Epithelial cell of esophagus (primary cell): ENCODE measurements at regions not wholly inside any gene's neighbourhood (a gene's known extent, or its start where the extent isn't known, plus 50 kb on each side); places are given as distances from the start of the nearest gene placed in this dataset.
A peak's percentile ranks its signal among the peaks of the same experiment; 100 is the strongest.

Experiments
- DNase-seq: peaks from one replicate; pipeline ENCODE4 v3.0.0; 2010; ENCODE audit warnings: low read depth
- H3K4me3 ChIP-seq: 2 replicates; pipeline ENCODE4 v1.5.1; 2011; ENCODE audit warnings: mild to moderate bottlenecking, low read length, control low read depth
- TF ChIP-seq, protein P1 (sequence below): IDR thresholded peaks from 2 replicates; pipeline ENCODE4 v1.5.1; 2011; ENCODE audit warnings: low read depth, mild to moderate bottlenecking, low read length, control low read depth, inconsistent platforms; ENCODE audit not compliant: insufficient read depth; ENCODE audit errors: missing control alignments

DNA sequence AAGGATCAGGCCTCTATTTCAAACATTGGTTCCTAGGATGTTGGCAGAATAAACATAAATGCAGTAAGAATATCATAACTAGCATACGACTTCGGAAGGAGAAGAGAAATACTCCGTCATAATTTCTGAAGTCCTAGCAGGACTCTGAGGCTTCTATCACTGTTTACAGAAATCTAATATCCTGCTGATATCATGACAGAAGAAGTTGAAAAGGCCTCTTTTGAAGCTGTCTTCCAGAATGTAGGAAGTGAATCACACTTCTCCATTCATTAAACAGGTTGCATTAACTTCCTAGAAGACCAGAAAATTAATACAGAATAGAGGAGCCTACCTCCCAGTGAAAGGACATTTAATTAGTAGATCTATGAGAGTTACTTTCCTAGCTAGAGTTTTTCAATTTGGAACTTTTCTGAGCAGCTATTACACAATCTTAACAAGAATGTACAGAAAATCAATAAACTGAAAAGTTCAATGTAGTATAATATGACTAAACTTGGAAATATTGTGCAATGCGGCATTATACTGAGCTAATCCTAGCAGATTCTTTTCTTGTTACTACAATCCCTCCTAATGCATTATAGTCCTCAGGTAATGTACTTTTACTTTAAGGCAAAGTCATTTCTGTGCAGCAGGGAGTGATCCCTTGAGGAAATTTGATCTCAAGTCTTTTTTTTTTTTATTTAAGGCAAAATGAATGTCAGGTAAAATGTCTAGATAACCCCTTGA lies 622.6 kb upstream of the CELF2 start:
- no peak overlapping the region for H3K4me3 ChIP-seq
- TF ChIP-seq, protein P1, sequence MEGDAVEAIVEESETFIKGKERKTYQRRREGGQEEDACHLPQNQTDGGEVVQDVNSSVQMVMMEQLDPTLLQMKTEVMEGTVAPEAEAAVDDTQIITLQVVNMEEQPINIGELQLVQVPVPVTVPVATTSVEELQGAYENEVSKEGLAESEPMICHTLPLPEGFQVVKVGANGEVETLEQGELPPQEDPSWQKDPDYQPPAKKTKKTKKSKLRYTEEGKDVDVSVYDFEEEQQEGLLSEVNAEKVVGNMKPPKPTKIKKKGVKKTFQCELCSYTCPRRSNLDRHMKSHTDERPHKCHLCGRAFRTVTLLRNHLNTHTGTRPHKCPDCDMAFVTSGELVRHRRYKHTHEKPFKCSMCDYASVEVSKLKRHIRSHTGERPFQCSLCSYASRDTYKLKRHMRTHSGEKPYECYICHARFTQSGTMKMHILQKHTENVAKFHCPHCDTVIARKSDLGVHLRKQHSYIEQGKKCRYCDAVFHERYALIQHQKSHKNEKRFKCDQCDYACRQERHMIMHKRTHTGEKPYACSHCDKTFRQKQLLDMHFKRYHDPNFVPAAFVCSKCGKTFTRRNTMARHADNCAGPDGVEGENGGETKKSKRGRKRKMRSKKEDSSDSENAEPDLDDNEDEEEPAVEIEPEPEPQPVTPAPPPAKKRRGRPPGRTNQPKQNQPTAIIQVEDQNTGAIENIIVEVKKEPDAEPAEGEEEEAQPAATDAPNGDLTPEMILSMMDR: no peak
- peak; percentile 74 for DNase-seq

GRCh38 chr10:10396601-10397000 lies 621.1 kb upstream of the CELF2 start:
- TF ChIP-seq, protein P1: no peak
- no peak overlapping the region for H3K4me3 ChIP-seq
- DNase-seq: no peak

DNA sequence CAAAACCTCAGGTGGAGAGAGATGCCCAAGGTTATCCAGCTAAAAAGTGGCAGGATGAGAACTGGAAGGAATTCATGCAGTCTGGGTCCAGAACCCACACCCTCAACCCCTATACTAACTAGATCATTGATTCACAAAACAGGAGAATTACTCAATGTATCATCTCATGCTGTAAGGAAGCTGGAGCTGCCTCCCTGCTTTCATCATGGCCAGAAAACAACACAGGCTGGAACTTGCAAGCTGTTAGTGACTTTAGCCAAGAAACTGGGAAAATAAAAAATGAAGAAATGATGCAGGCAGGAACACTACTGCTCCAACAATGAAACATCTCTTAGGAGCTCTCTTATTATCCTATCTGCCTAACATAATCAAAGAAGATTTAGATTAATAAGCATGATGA lies 619.8 kb upstream of the CELF2 start:
- TF ChIP-seq, protein P1: no peak
- peak; percentile 71 for DNase-seq
- no peak overlapping the region for H3K4me3 ChIP-seq

DNA sequence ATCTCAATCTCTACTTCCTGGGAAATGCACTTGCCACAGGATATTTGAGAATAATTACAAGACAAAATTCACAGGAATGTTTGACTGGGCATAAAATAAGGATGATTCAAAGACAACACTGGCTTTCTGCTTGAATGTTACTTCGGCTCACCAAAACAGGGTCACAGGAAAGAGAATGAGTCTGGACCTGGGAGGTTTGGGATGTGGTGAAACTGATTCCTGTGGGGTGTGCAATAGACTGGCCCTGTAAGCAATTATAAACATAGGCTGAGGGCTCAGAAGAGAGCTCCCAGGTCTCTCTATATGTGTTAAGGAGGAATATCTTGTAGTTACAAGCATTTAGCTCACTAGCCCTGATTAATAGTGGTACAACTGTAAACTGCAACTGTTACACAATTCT lies 613.9 kb upstream of the CELF2 start:
- DNase-seq: no peak
- H3K4me3 ChIP-seq: no peak overlapping the region
- TF ChIP-seq, protein P1: no peak

DNA sequence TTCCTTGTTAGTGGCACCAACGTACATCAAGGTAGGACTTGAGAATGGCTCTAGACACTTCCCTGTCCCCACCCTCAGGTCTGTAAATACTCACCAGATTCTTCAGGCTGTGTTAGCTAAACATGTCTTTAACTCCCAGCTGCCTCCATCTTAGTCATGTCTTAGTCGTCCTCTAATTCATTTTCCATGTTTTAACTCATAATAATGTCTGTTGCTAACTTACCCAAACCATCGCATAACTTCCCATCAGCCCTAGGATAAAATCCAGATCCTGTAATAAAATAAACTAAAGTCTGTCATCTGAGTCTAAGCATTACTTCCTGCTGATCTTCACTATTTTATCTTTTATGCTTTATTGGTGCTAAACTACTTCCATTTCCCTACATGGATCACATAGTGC lies 600.0 kb upstream of the CELF2 start:
- H3K4me3 ChIP-seq: no peak overlapping the region
- DNase-seq: no peak
- TF ChIP-seq, protein P1: no peak

GRCh38 chr10:10418387-10418786 lies 599.3 kb upstream of the CELF2 start:
- H3K4me3 ChIP-seq: no peak overlapping the region
- no peak for DNase-seq
- TF ChIP-seq, protein P1: no peak

GRCh38 chr10:10421071-10421470 lies 596.6 kb upstream of the CELF2 start:
- TF ChIP-seq, protein P1: no peak
- no peak for DNase-seq
- H3K4me3 ChIP-seq: no peak overlapping the region
